Endodermal cell (in vitro differentiated cells): ENCODE measurements at regions not wholly inside any gene's neighbourhood (a gene's known extent, or its start where the extent isn't known, plus 50 kb on each side); places are given as distances from the start of the nearest gene placed in this dataset.

Source experiments
- DNase-seq: peaks from one replicate; pipeline ENCODE4 v3.0.0-alpha.2; 2017
- H3K27ac ChIP-seq: 2 replicates; pipeline ENCODE4 v1.5.1; 2013; ENCODE audit warnings: mild to moderate bottlenecking, low read depth, low read length, moderate library complexity
- H3K27me3 ChIP-seq: 2 replicates; pipeline ENCODE4 v1.6.1; 2013; ENCODE audit warnings: mild to moderate bottlenecking, low read length, moderate library complexity; ENCODE audit not compliant: insufficient read depth, control insufficient read depth, poor library complexity, severe bottlenecking
- H3K36me3 ChIP-seq: 2 replicates; pipeline ENCODE4 v1.7.0; 2013; ENCODE audit warnings: mild to moderate bottlenecking, low read length, moderate library complexity; ENCODE audit not compliant: control insufficient read depth, insufficient read depth
- H3K4me1 ChIP-seq: one replicate; pipeline ENCODE4 v1.7.0; 2013; ENCODE audit warnings: low read length; ENCODE audit not compliant: control insufficient read depth, insufficient read depth
- H3K4me3 ChIP-seq: 2 replicates; pipeline ENCODE4 v1.5.1; 2013; ENCODE audit warnings: mild to moderate bottlenecking, low read length, moderate library complexity
- H3K9ac ChIP-seq: 2 replicates; pipeline ENCODE4 v1.6.1; 2013; ENCODE audit warnings: mild to moderate bottlenecking, low read length, moderate library complexity; ENCODE audit not compliant: poor library complexity, severe bottlenecking; ENCODE audit errors: extremely low read depth
- H3K9me3 ChIP-seq: 2 replicates; pipeline ENCODE4 v1.6.1; 2013; ENCODE audit warnings: mild to moderate bottlenecking, low read length, moderate library complexity; ENCODE audit not compliant: control insufficient read depth
- H3K27ac Mint-ChIP-seq: 2 replicates; pipeline ENCODE4 v1.8.0; 2020; ENCODE audit warnings: mixed read lengths
- H3K27me3 Mint-ChIP-seq: 2 replicates; pipeline ENCODE4 v1.8.0; 2021; ENCODE audit warnings: mild to moderate bottlenecking, mixed read lengths; ENCODE audit not compliant: insufficient read depth
- H3K36me3 Mint-ChIP-seq: 2 replicates; pipeline ENCODE4 v1.8.0; 2020; ENCODE audit warnings: low read depth, mixed read lengths
- H3K4me1 Mint-ChIP-seq: 2 replicates; pipeline ENCODE4 v1.8.0; 2020; ENCODE audit warnings: mixed read lengths
- H3K4me3 Mint-ChIP-seq: 2 replicates; pipeline ENCODE4 v1.8.0; 2020; ENCODE audit warnings: mild to moderate bottlenecking, moderate library complexity, mixed read lengths
- H3K9me3 Mint-ChIP-seq: 2 replicates; pipeline ENCODE4 v1.8.0; 2020; ENCODE audit warnings: mild to moderate bottlenecking, mixed read lengths
- CTCF ChIP-seq: fragments of 200-600 bp; sonication (generic); conservative IDR thresholded peaks from 2 replicates; pipeline ENCODE4 v1.5.0; 2021; ENCODE audit warnings: antibody characterized with exemption, mild to moderate bottlenecking
- WGBS, 2 experiments: methylation state at CpG; one replicate each; pipeline versions ENCODE4 v1.1.5 to v1.1.7; 2013; ENCODE audit warnings: missing lambda C conversion rate in 2 of 2, mixed read lengths in 1 of 2; ENCODE audit not compliant: insufficient coverage in 1 of 2, insufficient read length in 1 of 2; 5-methylcytosine and 5-hydroxymethylcytosine counted together

DNA sequence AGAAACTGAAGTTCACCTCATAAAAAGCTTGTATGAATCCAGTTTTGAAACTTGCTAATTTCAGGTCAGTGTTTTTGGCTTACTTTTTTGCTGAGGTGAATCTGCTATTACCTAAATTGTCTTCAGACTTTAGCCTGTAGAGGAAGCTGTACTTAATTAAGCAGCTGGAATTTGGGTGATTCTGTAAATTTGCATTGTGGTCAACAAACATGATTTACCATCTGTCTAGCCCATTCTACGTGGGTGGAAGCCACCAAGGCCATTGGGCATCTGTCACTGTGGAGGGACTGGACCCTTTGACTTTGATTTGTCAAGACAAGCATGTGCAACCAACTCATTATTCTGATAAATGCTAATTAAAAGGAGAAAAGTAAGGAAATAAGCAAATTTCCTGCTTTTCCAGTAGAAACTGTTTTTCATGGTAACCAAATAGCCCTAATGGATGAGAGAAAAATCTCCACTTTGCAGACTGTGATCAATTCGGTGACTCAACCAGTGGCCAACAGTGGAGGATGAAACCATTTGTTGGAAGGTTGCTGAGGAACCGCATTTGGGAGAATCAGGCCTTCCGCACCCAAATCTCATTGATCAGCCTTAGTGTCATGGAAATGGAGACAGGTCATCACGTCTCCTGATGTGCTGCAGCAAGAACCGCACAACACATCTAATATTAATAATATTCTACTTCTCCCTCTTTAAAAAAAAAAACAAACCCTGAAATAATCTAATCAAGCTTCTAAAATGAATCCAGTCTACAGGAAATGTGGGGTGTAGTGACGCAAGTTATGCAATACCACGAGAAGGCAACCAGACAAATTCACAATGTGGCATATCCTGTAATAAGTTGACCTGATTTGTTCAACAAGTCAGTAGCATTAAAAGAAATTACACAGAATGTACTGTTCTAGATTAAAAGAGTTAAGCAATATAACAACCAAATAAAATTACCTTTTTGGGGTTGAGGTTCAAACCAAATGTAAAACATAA, 54.3 kb downstream of the GARRE1 start:
- no peak for DNase-seq
- 95 to 97% methylated on average over 5 to 8 of the region's 8 CpGs for WGBS, 2 experiments
- no peak overlapping the region for H3K27ac ChIP-seq

DNA sequence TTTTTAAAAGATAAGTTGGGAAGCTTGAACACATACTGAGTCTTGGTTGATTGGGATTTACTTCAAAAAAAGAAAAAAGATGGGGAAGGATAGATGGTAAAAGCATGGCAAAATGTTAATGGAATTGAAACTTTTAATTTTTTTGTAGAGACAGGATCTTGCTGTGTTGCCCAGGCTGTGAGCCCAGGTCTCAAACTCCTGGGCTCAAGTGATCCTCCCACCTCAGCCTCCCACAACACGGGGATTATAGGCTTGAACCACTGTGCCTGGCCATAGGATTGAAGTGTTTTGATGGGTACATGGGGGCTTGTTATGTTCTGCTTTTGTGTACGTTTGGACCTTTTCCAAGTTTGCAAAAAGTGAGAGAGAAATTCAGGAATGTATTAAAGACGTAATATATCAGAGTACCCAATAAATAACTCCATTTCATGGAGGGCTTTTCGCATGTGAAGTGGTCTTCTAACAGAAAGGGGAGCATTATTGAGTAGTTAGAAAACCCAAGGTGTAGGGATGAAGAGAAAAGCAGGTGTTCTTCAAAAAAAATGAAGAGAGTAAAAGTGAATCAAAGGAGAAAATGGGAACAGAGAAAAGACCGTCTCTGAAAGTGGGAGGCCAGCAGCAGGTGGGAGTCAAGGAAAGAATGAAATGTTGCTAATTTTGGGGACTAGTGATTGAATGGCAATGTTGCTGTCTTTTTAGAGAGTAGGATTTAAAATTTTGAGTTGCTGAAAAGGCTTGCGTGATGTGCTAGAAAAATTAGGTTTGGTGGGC, 55.2 kb downstream of the GARRE1 start:
- no peaks in the 10 kb centered on the region for H3K27me3 Mint-ChIP-seq
- no peaks in the 10 kb centered on the region for H3K4me1 ChIP-seq
- no peak for TF ChIP-seq CTCF
- no peak for DNase-seq
- no peaks in the 10 kb centered on the region for H3K4me1 Mint-ChIP-seq
- H3K4me3 Mint-ChIP-seq = no peak overlapping the region
- WGBS, 2 experiments = 94 to 95% methylated on average over 3 to 6 of the region's 6 CpGs
- no peak overlapping the region for H3K27ac ChIP-seq
- H3K9ac ChIP-seq = no peak overlapping the region
- peaks cover 9% of the 10 kb centered on the region for H3K36me3 Mint-ChIP-seq
- no peak overlapping the region for H3K27ac Mint-ChIP-seq
- peaks cover 23% of the 10 kb centered on the region for H3K36me3 ChIP-seq
- no peaks in the 10 kb centered on the region for H3K27me3 ChIP-seq
- no peaks in the 10 kb centered on the region for H3K9me3 ChIP-seq
- no peak overlapping the region for H3K4me3 ChIP-seq
- H3K9me3 Mint-ChIP-seq = no peaks in the 10 kb centered on the region

More for the DNA sequence above, 54.3 kb downstream of the GARRE1 start:
- Mint-ChIP-seq H3K27ac (peak overlapping the region; percentile 61), H3K36me3 (peaks cover 11% of the 10 kb centered on the region), H3K27me3 (no peaks in the 10 kb centered on the region), H3K9me3 (no peaks in the 10 kb centered on the region), H3K4me3 (no peak overlapping the region), H3K4me1 (no peaks in the 10 kb centered on the region)
- H3K4me3 ChIP-seq = no peak overlapping the region
- no peak for TF ChIP-seq CTCF
- H3K27me3 ChIP-seq = no peaks in the 10 kb centered on the region
- no peaks in the 10 kb centered on the region for H3K4me1 ChIP-seq
- H3K9me3 ChIP-seq = no peaks in the 10 kb centered on the region
- H3K36me3 ChIP-seq = peaks cover 23% of the 10 kb centered on the region
- no peak overlapping the region for H3K9ac ChIP-seq

- no peak overlapping the region for H3K4me3 Mint-ChIP-seq
- WGBS, 2 experiments = 94% methylated on average over 6 of the region's 6 CpGs; no CpG with 5 or more reads in 1 of the 2 experiments
- no peak for DNase-seq
- Histone ChIP-seq H3K27ac (no peak overlapping the region), H3K36me3 (peaks cover 16% of the 10 kb centered on the region), H3K9me3 (no peaks in the 10 kb centered on the region), H3K4me3 (no peak overlapping the region), H3K9ac (no peak overlapping the region), H3K4me1 (no peaks in the 10 kb centered on the region), H3K27me3 (no peaks in the 10 kb centered on the region)
- H3K27ac Mint-ChIP-seq = peak overlapping the region; percentile 35
- no peaks in the 10 kb centered on the region for H3K27me3 Mint-ChIP-seq
- peaks cover 3% of the 10 kb centered on the region for H3K36me3 Mint-ChIP-seq
- no peaks in the 10 kb centered on the region for H3K4me1 Mint-ChIP-seq
- no peaks in the 10 kb centered on the region for H3K9me3 Mint-ChIP-seq
- TF ChIP-seq CTCF = no peak
Measured at GRCh38 chr19:34310494-34310981, 54.5 kb upstream of the GPI start.
